Activated naive CD4-positive, alpha-beta T cell treated with anti-CD3 and anti-CD28 coated beads, Interleukin-2, amount 50 U/mL, for 16 hours (primary cell): ENCODE measurements at regions not wholly inside any gene's neighbourhood (a gene's known extent, or its start where the extent isn't known, plus 50 kb on each side); places are given as distances from the start of the nearest gene placed in this dataset.

ENCODE experiments used
- DNase-seq: peaks from one replicate; pipeline ENCODE4 v3.0.0-alpha.2; 2020

DNA sequence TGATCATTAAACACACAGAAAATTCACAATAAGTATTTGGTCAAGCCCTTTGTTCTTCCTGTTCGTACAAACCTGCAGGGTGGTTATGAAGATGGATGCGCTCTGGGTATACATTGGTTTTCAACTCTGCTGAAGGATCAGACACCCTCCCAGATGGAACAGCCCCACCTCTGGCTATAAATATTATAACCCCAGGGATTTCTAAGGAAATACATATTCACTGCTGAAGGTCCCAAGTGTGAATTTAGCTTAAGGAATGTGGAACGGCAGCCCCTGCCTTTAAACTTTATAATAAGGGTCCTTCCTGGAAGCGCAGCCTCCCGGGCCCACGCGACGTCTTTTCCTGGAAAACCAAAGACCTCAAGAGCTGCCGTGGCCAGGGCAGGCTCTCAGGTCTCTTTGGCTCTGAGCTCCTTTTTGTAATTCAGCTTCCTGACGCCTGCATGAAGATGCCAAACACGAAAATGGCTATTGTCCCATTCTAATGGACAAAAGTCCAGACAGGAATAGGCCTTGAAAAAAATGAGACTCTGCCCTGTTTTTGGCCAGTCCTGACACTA, 172.4 kb upstream of the SSTR4 start:
- no peak for DNase-seq

DNA sequence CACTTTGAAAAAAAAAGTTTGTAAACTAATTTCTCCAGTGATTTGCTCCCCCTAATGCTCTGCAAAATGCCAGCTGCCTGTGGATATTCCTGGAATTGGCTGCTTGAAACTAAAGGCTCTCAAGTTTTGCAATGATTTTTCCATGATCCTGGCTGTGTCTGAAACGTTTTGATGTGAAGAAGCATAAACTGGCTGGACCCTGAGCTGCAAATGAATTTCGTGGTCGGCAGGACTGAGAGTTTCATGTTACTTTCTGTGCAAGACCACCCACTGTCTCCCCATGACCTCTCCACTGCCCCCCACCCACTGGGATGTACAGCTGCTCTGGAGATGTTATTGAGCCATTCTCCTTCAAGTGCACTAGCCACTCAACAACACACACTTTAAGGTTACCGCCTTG, 171.3 kb upstream of the SSTR4 start:
- no peak for DNase-seq

DNA sequence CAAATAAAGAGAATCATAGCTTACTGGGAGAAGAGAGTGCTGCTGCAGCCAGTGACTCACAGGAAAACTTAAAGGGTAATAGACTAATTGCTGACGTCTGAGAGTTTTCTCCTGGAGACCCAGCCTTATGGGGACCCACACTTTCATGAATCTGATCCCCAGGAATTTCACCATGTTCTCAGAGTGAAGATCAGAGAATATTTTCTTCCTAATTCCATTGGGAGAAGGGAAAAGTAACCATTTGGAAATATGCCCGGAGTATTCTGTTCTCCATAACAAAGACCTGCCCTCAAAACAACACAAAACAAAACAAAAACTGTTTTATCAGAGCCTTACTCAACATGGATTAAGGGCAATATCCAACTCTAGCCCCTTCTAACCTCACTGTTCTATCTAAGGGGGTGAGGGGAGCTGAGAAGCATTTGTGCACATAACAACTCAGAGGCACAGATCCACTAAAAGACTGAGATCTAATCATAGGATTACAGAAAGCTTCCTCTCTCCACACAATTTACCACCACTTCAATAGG, 168.2 kb upstream of the SSTR4 start:
- DNase-seq = no peak

DNA sequence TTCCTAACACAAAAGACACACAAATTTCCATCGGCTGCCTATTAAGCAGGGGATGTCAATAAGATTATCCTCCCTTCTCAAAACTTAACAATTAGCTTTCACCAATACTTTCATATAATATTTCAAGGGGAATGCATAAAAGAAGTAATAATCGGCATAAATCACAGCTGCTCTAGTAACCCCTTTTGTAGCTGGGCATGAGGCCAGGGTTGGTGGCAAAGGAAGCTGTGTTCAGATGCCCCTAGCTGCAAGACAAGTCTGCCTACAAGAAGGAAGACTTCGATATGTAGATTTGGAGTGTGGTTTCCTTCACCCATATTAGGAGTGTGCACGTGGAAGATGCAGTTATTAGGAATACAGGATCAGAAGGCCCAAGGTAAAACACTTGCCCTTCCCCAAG, 156.9 kb upstream of the SSTR4 start:
- no peak for DNase-seq

DNA sequence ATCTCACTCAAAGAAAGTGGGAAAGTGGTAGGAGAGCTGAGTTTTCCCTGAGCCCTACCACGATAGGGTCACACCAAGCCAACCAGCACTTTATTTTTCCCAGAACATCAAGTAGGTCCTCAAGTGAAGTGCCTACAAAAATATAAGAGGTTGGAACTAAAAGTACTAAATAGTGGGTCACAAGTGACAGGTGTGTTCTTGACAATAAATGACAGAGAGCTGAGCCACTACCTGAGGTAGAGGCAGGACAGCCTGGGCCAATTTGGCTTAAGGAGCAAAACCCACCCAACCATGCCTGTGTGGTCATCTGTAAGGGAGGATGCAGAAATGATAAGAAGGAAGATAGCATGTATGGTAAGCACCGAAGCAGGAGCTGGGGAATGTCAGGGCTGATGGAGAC, 154.8 kb upstream of the SSTR4 start:
- no peak for DNase-seq

DNA sequence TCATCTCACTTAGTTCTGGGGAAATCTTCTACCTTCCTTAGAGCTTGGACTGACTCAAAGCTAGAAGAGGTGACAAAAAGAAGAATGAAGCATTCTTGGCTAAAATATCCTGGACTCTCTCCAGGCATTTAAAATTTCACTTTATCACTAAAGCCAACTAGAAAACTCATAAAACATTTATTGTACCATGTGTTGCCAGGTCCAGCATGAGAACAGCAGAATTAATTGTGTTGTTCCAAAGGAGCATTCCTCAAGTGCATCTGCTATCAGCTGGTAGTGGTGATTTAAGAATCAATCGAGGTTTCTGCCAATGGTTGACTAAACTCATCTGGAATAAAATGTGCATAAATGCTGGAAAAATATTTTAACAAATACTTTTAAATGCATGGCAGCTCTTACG, 147.3 kb upstream of the SSTR4 start:
- no peak for DNase-seq

DNA sequence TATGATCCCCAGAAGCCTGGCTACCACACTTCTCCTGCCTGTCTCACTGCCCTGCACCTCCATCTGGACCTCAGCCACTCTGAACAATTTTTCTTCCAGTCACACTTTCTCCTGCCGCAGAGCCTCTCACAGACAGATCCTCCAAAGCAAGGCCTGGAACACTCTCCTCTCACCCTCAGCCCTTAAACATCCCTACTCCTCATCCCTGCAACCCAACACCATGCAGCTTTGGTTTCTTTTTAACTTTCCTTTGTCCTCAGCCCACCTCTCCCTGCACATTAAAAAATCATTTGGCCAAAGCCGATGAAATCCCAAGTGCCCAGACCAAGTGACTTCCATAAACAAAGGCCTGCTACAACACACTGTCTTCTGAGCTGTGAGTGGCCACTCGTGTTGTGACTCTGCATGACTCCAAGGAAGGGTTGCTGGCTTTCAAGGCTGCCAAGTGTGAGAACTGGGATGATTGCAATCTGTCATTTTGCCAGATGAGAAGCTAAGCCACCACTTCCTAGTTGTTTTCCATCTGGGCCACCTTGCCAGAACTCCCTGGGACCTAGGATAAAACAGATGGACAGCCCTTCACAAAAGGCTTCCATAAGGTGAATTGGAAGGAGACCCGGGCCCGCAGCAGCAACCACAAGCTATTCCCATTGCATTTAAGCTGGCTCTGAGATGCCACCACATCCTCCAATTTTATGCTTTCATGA, 144.4 kb upstream of the SSTR4 start:
- no peak for DNase-seq

DNA sequence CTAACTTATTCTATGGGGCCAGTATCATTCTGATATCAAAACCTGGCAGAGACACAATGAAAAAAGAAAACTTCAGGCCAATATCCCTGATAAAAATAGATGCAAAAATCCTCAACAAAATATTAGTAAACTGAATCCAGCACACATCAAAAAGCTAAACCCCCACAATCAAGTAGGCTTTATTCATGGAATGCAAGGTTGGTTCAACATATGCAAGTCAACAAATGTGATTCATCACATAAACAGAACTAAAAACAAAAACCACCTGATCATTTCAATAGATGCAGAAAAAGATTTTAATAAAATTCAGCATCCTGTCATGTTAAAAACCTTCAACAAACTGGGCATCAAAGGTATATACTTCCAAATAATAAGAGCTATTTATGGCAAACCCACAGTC, 133.9 kb upstream of the SSTR4 start:
- DNase-seq = no peak

DNA sequence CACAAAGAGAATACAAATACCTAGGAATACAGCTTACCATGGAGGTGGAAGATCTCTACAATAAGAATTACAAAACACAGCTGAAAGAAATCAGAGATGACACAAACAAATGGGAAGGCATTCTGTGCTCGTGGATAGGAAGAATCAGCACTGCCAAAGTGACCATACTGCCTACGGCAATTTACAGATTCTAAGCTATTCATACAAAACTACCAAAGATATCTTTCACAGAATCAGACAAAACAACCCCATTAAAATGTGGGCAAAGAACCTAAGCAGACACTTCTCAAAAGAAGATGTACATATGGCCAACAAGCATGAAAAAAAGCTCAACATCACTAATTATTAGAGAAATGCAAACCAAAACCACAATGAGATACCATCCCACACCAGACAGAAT, 133.2 kb upstream of the SSTR4 start:
- no peak for DNase-seq

DNA sequence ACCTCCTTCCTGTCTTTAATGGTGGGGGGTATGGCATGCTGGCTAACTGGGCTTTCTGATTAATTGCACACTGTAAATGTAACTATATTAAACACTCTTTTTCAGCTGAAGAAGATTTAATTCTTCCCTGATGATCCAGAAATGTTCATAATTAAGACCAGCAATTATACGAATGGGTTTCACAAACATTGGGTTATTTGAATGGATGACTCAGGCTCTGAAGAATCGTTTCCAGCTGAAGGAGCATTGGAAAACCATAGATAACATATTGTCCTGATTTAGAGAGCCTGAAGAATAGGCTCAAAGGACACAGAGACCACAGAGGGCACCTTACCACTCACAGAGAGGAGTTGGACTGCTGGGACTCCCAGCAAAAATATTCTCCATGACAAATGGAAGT, 130.7 kb upstream of the SSTR4 start:
- no peak for DNase-seq

DNA sequence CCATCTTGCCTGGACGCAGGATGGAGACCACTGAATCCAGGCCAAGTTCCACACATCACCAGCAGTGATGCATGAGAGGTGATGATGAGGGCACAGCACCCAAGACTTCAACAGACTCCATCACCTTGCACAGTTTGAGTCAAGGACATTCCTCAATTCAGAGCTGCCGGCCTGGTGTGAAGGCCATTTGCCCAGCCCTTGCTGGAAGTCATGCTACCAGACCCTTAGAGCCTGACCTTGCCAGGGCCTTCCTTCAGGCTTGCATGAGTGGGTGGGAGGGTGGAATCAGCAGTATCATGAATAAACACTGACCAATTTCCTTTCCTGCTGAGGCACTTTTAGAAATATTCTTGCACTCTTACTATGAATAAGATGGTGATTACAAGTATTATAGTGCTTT, 130.2 kb upstream of the SSTR4 start:
- no peak for DNase-seq

DNA sequence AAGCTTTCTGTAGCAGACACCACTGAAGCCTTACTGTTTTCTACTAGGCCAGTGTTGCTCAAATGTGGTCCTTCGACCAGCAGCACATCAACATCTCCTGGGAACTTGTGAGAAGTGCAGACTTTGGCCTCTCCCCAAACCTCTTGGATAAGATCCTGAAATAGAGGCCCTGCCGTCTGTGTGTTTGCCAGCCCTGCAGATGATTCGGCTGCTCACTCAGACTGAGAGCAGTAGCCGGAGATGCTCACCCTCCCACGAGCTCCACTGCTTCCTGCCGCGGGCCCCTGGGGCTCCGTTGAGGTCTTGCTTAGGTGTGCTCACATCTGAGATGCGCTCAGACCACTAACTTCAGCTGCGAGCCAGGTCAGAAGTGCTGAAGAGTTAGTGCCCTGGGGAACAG, 129.5 kb upstream of the SSTR4 start:
- no peak for DNase-seq

DNA sequence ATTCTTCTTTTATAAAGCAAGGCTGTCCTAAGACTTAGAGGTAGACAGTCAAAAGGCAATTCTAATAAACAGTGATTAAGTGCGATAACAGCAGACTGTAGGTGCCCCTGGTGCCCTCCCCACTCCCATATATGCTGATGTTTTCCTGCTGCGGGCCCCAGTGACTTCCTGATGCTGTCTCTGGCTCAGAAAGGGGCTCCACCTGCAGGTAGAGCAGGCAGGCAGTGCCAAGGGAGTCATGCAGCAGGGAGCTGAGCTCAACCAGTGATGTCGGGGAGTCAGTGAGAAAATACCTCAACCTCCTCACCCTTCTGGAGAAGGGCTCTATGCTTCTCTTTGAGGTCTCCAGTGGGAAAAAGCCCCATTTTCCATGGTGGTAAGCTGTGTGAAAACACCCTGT, 126.7 kb upstream of the SSTR4 start:
- no peak for DNase-seq

DNA sequence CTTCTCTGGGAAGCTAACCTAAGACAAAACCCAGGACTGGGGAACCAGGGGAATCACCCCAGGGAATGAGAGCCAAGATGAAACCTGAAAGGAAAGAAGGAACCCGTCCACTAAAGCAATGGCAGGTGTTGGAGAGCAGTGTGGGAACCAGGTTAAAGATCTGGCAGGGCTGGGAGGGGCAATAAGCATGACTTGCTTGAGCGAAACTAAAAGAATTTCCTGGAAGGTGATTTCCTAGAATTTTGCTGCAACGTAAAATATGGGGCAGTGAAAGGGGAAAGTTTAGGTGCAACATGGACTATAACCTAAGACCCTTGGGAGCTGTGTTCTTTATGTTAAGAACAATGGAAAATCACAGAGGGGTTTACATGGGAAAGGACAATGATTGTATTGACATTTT, 126.2 kb upstream of the SSTR4 start:
- DNase-seq = no peak

DNA sequence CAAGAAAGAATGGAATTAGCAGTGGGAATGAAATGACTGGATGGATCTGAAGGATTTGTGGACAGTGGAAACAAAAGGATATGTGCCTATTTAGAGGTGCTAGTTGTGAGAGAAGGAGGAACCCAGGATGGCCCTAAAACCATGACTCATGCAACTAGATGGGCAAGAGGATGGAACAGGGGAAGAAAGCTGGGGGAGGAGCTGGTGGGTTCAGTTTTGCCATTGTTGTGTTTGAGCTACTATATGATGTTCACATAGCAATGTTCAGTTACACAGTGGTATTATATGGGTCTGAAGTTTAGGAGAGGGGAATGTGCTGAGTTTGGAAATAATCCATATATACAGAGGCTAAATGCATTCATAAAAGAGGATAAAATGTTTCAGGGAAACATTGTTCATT, 125.7 kb upstream of the SSTR4 start:
- DNase-seq = no peak

DNA sequence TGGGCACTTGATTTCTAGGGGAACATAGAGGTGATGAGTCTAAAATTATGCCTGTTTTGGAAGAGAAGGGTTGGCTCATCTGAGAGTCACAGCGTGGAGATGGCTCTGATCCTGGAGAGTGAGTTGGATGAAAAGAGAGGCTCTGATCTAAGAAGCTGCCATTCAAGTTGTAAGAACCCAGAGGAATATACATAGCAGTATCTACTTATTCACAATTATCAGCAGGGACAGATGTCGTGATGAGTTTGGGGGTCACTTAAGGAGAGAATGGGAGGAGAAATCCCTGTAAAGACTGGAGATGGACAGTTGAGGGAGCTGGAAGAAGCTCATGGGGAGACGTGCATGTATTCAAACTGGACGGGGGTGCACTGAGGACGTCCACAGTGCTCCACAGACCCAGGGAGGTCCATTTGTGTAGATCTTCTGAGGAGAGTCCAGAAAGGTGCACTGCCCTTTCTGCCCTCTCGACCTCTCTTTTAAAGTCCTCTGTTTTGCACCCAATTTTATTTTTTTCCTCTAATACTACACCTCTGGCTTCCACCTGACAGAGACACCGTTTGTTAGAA, 124.7 kb upstream of the SSTR4 start:
- DNase-seq = no peak

DNA sequence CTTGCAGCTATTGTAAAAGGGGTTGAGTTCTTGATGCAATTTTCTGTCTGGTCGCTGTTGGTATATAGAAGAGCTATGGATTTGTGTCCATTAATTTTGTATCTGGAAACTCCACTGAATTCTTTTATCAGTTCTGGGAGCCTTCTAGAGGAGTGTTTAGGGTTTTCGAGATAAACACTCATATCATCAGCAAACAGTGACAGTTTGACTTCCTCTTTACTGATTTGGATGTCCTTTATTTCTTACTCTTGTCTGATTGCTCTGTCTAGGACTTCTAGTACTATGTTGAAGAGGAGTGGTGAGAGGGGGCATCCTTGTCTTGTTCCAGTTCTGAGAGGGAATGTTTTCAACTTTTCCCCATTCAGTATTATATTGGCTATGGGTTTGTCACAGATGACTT, 120.8 kb upstream of the SSTR4 start:
- DNase-seq = no peak

DNA sequence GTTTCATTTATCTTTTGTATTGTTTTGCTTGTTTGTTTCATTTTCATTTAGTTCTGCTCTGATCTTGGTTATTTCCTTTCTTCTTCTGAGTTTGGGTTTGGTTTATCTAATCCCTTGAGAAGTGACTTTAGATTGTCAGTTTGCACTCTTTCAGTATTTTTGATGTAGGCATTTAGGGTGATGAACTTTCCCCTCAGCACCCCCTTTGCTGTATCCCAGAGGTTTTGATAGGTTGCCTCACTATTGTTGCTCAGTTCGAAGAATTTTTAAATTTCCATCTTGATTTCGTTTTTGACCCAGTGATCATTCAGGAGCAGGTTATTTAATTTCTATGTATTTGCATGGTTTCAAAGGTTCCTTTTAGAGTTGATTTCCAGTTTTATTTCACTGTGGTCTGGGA, 119.6 kb upstream of the SSTR4 start:
- DNase-seq = no peak

DNA sequence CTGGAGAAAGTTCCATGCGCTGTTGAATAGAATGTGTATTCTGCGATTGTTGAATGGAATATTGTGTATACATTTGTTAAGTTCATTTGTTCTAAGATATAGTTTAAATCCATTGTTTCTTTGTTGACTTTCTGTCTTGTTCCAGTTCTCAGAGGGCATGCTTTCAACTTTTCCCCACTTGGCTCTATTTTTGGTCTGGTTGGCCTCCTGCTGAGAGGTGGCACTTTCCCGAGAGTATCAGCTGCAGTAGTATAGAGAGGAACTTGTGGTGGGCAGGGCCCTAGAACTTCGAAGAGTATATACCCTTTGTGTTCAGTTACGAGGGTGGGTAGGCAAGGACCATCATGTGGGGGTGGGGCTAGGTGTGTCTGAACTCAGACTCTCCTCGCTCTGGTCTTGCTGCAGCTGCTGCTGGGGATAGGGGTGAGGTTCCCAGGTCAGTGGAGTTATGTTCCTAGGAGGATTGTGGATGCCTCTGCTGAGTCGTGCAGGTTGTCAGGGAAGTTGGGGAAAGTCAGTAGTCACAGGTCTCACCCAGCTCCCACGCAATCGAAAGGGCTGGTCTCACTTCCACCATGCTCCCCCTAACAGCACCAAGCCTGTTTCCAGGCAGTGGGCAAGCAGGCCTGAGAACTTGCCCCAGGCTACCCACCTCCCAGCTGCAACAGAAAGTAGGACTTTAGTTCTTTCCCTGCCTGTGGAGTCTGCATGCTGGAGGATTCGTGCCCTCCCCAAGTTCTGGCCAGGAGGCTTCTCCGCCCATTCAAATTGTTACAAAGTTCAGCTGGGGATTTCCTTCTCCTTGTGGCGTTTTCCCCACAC, 118.9 kb upstream of the SSTR4 start:
- DNase-seq = no peak

DNA sequence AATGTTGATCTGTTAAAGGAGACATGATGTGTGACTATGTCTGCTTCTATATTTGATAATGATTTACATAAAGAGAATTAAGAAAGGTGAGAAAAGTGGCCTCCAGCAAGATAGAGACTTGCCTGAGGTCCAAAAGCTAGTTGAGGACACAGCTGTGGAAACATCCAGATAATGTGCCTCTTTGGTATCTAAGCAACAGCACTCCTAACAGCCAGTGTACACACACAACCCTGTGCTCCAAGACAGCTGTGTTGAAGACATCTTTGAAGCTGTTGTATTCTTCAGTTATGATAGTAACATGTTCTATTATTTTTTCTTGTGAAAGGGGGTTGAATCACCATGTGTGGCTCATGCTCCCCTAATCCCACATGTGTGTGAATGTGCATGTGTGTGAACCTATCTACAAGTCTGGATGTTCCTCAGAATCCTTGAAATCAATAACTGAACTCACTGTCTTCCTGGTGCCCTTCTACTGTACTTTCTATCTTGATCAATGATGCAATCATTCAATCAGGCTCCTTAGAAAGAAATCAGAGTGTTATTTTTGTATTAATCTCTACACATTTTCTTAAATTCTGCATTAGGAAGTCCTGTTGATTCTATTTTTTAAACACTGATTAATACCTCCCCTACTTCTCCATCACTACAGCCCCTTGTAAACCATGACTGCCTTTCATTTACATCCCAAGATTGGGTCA, 116.7 kb upstream of the SSTR4 start:
- no peak for DNase-seq

DNA sequence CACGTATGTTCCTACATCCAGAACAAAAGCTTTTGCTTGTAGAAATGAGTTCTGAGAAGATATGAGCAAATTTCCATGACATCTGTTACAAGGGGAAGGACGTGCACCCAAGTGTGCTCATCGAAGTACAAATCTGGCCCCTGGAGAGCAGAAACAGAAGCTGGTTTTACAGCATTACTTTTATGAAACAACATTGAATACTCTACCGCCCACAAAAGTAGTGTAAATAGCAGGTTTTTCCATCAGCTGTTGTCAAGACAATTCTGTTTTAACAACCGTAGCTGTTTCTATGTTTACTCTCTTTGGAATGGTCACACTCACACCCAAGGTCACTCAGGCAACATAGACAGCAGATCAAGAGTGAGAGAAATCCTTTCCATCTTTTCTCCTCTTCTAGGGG, 114.2 kb upstream of the SSTR4 start:
- DNase-seq = no peak

DNA sequence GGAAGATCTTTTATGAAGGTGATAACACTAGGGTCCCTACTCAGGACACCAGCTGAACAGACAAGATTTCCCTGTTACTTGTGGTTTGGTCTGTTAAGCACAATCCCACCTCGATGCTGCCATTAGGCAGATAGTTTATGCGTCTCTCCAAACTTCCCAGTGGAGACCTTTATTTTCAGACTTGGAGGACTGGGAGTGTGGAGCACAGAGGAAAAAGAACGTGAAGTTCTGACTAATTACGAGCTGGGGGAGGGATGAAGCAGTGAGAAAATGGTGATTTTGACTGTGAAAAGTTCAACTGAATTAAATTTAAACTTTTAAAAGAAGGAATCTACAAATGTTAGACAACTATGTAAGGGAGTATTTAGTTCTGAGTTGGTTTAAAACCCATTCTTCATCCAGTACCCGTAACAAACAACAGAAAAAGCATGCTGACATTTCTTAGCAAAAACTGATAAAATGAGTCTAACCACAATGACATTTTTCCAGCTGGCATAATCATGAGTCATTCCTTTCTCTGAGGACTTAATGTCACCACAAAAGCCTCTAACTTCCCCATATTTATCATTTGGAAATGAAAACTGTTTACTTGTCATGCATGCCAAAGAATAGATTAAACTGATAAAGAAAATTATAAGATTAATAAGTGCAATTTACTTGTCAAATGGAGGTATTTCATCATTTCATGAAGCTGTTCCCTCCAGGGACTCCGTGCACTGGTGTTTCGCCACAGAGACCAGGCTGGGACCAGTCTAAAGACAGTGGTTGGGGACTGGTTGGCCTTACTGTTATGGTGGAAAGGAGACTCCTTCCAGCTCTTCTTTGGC, 113.3 kb upstream of the SSTR4 start:
- DNase-seq = no peak
